Panc1 (cell line): ENCODE measurements at regions not wholly inside any gene's neighbourhood (a gene's known extent, or its start where the extent isn't known, plus 50 kb on each side); places are given as distances from the start of the nearest gene placed in this dataset.

ENCODE experiments used
- SIN3A ChIP-seq: IDR thresholded peaks from 2 replicates; pipeline ENCODE4 v1.6.1; 2012; ENCODE audit warnings: low read depth, mild to moderate bottlenecking, low read length, moderate library complexity, borderline replicate concordance; ENCODE audit not compliant: insufficient read depth
- TF ChIP-seq, protein P1 (sequence below): fragments of 450-650 bp; IDR thresholded peaks from 2 replicates; pipeline ENCODE4 v1.5.1; 2017; ENCODE audit warnings: mild to moderate bottlenecking
- TF ChIP-seq, protein P2 (sequence below), 2 experiments: IDR thresholded peaks; 2 replicates each; pipeline ENCODE4 v1.6.1; 2011 to 2012; ENCODE audit warnings: low read depth in 2 of 2, control low read depth in 1 of 2, low read length in 1 of 2, mild to moderate bottlenecking in 1 of 2, moderate library complexity in 1 of 2; ENCODE audit not compliant: insufficient read depth in 1 of 2

DNA sequence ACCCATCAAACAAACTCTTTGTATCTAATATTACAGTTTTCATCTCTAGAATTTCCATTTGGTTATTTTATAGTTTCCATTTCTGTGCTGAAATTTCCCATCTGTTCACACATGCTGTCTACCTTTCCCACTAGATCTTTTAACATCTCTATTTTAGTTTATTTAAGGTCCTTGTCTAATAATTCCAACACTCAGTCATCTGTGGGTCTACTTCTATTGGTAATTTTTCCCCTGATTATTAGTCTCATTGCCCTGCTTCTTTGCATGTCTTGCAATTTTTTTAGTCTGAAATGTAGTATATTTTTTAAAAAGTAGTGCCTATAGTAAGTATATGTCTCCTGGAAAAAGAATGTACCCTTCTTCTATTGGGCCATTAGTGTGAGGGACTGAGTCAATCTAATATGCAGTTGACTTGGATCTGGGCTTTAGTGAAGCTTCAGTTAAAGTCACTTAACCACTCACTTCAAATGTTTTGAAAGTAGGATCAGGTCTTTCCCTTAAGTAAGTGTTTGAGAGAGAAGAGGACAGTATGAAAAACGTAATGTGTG is 370.8 kb downstream of the SEC14L1 start:
- no peak for TF ChIP-seq SIN3A
- TF ChIP-seq, protein P1, sequence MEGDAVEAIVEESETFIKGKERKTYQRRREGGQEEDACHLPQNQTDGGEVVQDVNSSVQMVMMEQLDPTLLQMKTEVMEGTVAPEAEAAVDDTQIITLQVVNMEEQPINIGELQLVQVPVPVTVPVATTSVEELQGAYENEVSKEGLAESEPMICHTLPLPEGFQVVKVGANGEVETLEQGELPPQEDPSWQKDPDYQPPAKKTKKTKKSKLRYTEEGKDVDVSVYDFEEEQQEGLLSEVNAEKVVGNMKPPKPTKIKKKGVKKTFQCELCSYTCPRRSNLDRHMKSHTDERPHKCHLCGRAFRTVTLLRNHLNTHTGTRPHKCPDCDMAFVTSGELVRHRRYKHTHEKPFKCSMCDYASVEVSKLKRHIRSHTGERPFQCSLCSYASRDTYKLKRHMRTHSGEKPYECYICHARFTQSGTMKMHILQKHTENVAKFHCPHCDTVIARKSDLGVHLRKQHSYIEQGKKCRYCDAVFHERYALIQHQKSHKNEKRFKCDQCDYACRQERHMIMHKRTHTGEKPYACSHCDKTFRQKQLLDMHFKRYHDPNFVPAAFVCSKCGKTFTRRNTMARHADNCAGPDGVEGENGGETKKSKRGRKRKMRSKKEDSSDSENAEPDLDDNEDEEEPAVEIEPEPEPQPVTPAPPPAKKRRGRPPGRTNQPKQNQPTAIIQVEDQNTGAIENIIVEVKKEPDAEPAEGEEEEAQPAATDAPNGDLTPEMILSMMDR, result no peak
- TF ChIP-seq, protein P2, sequence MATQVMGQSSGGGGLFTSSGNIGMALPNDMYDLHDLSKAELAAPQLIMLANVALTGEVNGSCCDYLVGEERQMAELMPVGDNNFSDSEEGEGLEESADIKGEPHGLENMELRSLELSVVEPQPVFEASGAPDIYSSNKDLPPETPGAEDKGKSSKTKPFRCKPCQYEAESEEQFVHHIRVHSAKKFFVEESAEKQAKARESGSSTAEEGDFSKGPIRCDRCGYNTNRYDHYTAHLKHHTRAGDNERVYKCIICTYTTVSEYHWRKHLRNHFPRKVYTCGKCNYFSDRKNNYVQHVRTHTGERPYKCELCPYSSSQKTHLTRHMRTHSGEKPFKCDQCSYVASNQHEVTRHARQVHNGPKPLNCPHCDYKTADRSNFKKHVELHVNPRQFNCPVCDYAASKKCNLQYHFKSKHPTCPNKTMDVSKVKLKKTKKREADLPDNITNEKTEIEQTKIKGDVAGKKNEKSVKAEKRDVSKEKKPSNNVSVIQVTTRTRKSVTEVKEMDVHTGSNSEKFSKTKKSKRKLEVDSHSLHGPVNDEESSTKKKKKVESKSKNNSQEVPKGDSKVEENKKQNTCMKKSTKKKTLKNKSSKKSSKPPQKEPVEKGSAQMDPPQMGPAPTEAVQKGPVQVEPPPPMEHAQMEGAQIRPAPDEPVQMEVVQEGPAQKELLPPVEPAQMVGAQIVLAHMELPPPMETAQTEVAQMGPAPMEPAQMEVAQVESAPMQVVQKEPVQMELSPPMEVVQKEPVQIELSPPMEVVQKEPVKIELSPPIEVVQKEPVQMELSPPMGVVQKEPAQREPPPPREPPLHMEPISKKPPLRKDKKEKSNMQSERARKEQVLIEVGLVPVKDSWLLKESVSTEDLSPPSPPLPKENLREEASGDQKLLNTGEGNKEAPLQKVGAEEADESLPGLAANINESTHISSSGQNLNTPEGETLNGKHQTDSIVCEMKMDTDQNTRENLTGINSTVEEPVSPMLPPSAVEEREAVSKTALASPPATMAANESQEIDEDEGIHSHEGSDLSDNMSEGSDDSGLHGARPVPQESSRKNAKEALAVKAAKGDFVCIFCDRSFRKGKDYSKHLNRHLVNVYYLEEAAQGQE (IDR thresholded peaks at IDR 0.05; ENCODE audit: insufficient read depth in 1 of 2, low read depth in 2 of 2, low read length in 1 of 2), result no peak
